Gastrocnemius medialis (tissue), 4 donors: ENCODE measurements at regions not wholly inside any gene's neighbourhood (a gene's known extent, or its start where the extent isn't known, plus 50 kb on each side); places are given as distances from the start of the nearest gene placed in this dataset.

ENCODE experiments used
- ATAC-seq, 2 donors: fragments of 150-250 bp; one replicate each; pipeline ENCODE4 v1.9.1; 2016
- DNase-seq, 2 donors: peaks; one replicate each; pipeline ENCODE4 v3.0.0-alpha.2; 2019
- H3K27ac ChIP-seq, 4 donors: fragments of 200-600 bp; sonication (generic); 1 replicate in 1 of 4; 2 replicates in 3 of 4; pipeline ENCODE4 v1.5.1; 2016 to 2018; ENCODE audit warnings: mild to moderate bottlenecking in 2 of 4, moderate library complexity in 1 of 4
- H3K27me3 ChIP-seq, 3 donors: fragments of 200-600 bp; sonication (generic) in 2 of 3; 1 replicate in 1 of 3; 2 replicates in 2 of 3; pipeline versions ENCODE4 v1.5.1 to v1.6.0; 2016 to 2019; ENCODE audit warnings: mild to moderate bottlenecking in 1 of 3, moderate library complexity in 1 of 3
- H3K36me3 ChIP-seq, 2 donors: fragments of 200-600 bp; sonication (generic) in 1 of 2; one replicate each; pipeline ENCODE4 v1.5.1; 2017 to 2018
- H3K4me1 ChIP-seq, 2 donors: fragments of 200-600 bp; sonication (generic) in 1 of 2; one replicate each; pipeline ENCODE4 v1.5.1; 2016 to 2017; ENCODE audit warnings: mild to moderate bottlenecking in 2 of 2
- H3K4me3 ChIP-seq, 4 donors: fragments of 200-600 bp; sonication (generic) in 3 of 4; 1 replicate in 1 of 4; 2 replicates in 3 of 4; pipeline ENCODE4 v1.5.1; 2016 to 2019; ENCODE audit warnings: mild to moderate bottlenecking in 2 of 4
- H3K9me3 ChIP-seq, 3 donors: fragments of 200-600 bp; sonication (generic) in 2 of 3; 1 replicate in 1 of 3; 2 replicates in 2 of 3; pipeline ENCODE4 v1.5.1; 2016 to 2019
- POLR2A ChIP-seq, 2 donors: fragments of 450-650 bp; IDR thresholded peaks; one replicate each; pipeline ENCODE4 v1.6.1; 2017; ENCODE audit warnings: antibody characterized with exemption in 2 of 2, mild to moderate bottlenecking in 2 of 2, moderate library complexity in 2 of 2
- in situ Hi-C, 4 donors: fragments of 200-750 bp; cut with MboI; loops; one replicate each; pipeline versions ENCODE4 v1.15.0 to v1.8.0; 2017; ENCODE audit warnings: low sequenced_read_pairs in 4 of 4
- intact Hi-C: fragments of 100-400 bp; cut with DNase I; formaldehyde crosslinking; loops from one replicate; pipeline ENCODE4 v1.15.1; 2023; ENCODE audit warnings: low total_unique reads
- TF ChIP-seq, protein P1 (sequence below), 5 experiments: fragments of 450-650 bp in 3 of 5; fragments of 200-600 bp in 2 of 5; sonication (generic) in 2 of 5; IDR thresholded peaks in 4 of 5; conservative IDR thresholded peaks in 1 of 5; 1 replicate in 4 of 5; 2 replicates in 1 of 5; pipeline ENCODE4 v1.5.1; 2016 to 2019; ENCODE audit warnings: antibody characterized with exemption in 5 of 5, mild to moderate bottlenecking in 3 of 5, moderate library complexity in 3 of 5

DNA sequence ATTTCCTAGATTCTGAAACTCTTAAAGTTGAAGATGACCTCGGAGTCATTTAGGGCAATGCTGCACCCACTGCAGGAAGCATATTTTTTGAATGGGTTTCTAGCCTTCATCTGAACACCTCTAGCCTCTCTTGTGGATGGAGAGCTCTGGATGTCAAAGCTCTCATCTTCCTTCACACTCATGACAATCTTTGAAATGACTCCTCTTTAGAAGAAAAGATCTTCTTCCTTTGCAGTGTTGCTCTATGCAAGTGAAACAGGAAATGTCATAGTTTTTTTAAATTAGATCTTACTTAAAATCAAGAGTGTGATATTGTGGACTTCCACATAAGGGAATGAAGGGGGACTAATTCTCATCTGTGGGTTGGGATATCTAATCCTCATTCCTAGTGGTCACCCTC is 86.3 kb upstream of the GRIP1 start:
- TF ChIP-seq, protein P1, sequence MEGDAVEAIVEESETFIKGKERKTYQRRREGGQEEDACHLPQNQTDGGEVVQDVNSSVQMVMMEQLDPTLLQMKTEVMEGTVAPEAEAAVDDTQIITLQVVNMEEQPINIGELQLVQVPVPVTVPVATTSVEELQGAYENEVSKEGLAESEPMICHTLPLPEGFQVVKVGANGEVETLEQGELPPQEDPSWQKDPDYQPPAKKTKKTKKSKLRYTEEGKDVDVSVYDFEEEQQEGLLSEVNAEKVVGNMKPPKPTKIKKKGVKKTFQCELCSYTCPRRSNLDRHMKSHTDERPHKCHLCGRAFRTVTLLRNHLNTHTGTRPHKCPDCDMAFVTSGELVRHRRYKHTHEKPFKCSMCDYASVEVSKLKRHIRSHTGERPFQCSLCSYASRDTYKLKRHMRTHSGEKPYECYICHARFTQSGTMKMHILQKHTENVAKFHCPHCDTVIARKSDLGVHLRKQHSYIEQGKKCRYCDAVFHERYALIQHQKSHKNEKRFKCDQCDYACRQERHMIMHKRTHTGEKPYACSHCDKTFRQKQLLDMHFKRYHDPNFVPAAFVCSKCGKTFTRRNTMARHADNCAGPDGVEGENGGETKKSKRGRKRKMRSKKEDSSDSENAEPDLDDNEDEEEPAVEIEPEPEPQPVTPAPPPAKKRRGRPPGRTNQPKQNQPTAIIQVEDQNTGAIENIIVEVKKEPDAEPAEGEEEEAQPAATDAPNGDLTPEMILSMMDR (IDR thresholded peaks at IDR 0.05 in 4 of 5, conservative IDR thresholded peaks at IDR 0.05 in 1 of 5) = no peak
- TF ChIP-seq POLR2A (IDR thresholded peaks at IDR 0.05) = no peak
- Histone ChIP-seq H3K27ac (no peak overlapping the region), H3K4me3 (no peak overlapping the region), H3K4me1 (no peaks in the 10 kb centered on the region), H3K27me3 (no peaks in the 10 kb centered on the region), H3K9me3 (no peaks in the 10 kb centered on the region), H3K36me3 (no peaks in the 10 kb centered on the region)
- intact Hi-C loops (no loop called here), in situ Hi-C loops (no loop called here)
- no peak for DNase-seq
- ATAC-seq = no peak

DNA sequence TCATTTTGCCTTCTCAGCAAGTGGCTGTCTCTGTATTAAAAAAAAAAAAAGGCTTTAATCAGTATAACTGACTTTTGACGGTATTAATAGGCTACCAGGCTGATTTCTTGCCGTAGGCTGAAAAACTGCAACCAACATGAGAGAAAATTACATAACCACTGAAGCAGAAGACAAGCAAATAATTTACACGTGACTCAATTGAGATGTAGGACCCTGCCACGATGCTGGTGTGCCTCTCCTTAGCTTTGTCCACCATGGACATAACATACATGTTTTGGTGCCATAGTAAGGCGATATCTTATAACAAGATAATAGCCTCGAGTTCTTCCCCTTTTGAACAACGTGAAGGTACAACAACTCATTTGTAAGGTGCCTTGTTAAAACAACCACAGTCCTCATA is 88.7 kb upstream of the GRIP1 start:
- no peaks in the 10 kb centered on the region for H3K9me3 ChIP-seq
- in situ Hi-C loops = no loop called here
- H3K4me3 ChIP-seq = no peak overlapping the region
- no peaks in the 10 kb centered on the region for H3K4me1 ChIP-seq
- DNase-seq = no peak
- TF ChIP-seq, protein P1 (IDR thresholded peaks at IDR 0.05 in 4 of 5, conservative IDR thresholded peaks at IDR 0.05 in 1 of 5) = no peak
- TF ChIP-seq POLR2A (IDR thresholded peaks at IDR 0.05) = no peak
- no peak overlapping the region for H3K27ac ChIP-seq
- no peaks in the 10 kb centered on the region for H3K27me3 ChIP-seq
- no peak for ATAC-seq
- intact Hi-C loops = no loop called here
- H3K36me3 ChIP-seq = no peaks in the 10 kb centered on the region

DNA sequence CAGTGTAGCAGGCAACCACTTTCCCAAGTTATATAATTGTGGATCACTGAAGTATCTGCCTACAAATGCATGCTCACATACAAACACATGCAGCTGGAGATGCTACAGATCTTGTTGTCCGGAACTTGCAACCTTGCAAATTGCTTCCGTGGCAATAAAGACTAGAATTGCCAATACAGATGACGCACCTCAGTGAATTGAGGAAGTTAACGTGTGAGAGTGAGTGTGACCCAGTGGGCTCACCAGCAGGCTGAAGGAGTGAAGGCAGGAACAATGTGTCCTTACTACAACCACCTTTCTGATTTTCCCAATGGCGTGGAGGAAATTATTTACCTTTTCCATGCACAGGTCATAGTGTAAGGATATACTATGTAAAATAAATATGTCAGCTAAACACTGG is 89.4 kb upstream of the GRIP1 start:
- TF ChIP-seq, protein P1 (IDR thresholded peaks at IDR 0.05 in 4 of 5, conservative IDR thresholded peaks at IDR 0.05 in 1 of 5) = no peak
- no peak for TF ChIP-seq POLR2A (IDR thresholded peaks at IDR 0.05)
- H3K9me3 ChIP-seq = no peaks in the 10 kb centered on the region
- H3K4me1 ChIP-seq = no peaks in the 10 kb centered on the region
- ATAC-seq (no peak), DNase-seq (no peak)
- no peaks in the 10 kb centered on the region for H3K36me3 ChIP-seq
- H3K27me3 ChIP-seq = no peaks in the 10 kb centered on the region
- H3K4me3 ChIP-seq = no peak overlapping the region
- no peak overlapping the region for H3K27ac ChIP-seq
- intact Hi-C loops (no loop called here), in situ Hi-C loops (no loop called here)

DNA sequence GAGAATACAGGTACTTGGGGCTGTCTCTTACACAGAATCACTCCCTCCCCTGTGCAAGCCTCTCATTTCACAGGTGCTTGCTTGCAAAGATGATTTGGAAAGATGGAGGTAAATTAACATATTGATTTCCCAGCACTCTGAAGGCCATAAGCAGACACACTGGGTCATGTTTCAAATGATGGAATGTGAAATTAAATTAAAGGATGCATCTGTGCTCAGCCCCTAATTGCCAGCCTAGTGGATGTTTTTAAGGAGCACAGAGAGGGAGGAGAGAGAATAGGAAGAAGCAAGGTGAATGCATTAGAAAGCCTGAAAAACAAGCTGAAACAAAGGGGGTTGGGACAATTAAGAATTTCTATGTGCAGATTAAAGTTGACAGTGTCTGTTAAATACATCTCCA is 96.1 kb upstream of the GRIP1 start:
- no peaks in the 10 kb centered on the region for H3K9me3 ChIP-seq
- in situ Hi-C loops = no loop called here

DNA sequence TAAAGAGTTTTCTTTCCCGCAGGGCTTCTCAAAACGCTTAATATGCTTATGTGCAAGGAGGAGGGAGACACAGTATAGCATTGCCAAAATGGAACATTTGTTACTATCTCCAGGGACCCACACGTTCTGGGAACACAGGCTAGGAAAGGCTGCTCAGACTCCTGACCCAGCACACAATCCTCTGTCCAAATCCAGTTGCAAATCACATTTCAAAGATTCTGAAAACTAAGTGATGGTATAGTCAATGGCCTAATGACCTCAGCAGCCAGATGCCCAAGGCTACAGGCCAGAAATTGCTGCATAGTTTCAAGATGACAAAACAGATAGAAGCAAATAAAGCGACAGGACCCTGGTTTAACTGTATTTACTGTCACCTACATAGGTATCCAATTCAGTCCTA is 97.0 kb upstream of the GRIP1 start:
- TF ChIP-seq POLR2A (IDR thresholded peaks at IDR 0.05) = no peak
- TF ChIP-seq, protein P1 (IDR thresholded peaks at IDR 0.05 in 4 of 5, conservative IDR thresholded peaks at IDR 0.05 in 1 of 5) = no peak
- Histone ChIP-seq H3K36me3 (no peaks in the 10 kb centered on the region), H3K4me3 (no peak overlapping the region), H3K9me3 (no peaks in the 10 kb centered on the region), H3K27ac (no peak overlapping the region), H3K4me1 (no peaks in the 10 kb centered on the region), H3K27me3 (no peaks in the 10 kb centered on the region)
- ATAC-seq (no peak), DNase-seq (no peak)
- in situ Hi-C loops = no loop called here
- intact Hi-C loops = no loop called here

More for the DNA sequence above, 96.1 kb upstream of the GRIP1 start:
- no peaks in the 10 kb centered on the region for H3K4me1 ChIP-seq
- no peak for ATAC-seq
- H3K4me3 ChIP-seq = no peak overlapping the region
- no peaks in the 10 kb centered on the region for H3K27me3 ChIP-seq
- no peak overlapping the region for H3K27ac ChIP-seq
- intact Hi-C loops = no loop called here
- no peaks in the 10 kb centered on the region for H3K36me3 ChIP-seq
- no peak for TF ChIP-seq POLR2A (IDR thresholded peaks at IDR 0.05)
- TF ChIP-seq, protein P1 (IDR thresholded peaks at IDR 0.05 in 4 of 5, conservative IDR thresholded peaks at IDR 0.05 in 1 of 5) = no peak
- DNase-seq = no peak
